ENCODE measurements at regions not wholly inside any gene's neighbourhood (a gene's known extent, or its start where the extent isn't known, plus 50 kb on each side); places are given as distances from the start of the nearest gene placed in this dataset.
"Not testable (repeated sequence)": the region's sequence is repeated elsewhere in the genome, so short reads cannot be mapped to it uniquely, and the experiment has no call there.

GRCh38 chr22:48410536-48410935 lies 1417.1 kb downstream of the BRD1 start:
- Histone ChIP-seq H3K27me3 (ENCODE audit: insufficient read depth, low read length) (no peaks in the 10 kb centered on the region), H3K4me1 (ENCODE audit: insufficient read depth, low read length) (no peaks in the 10 kb centered on the region), H3K4me3 (ENCODE audit: low read length) (no peak overlapping the region), H3K9me3 (ENCODE audit: low read depth, low read length) (no peaks in the 10 kb centered on the region)

GRCh38 chr22:48407256-48407955 lies 1420.3 kb downstream of the BRD1 start:
- Histone ChIP-seq H3K9me3 (ENCODE audit: low read depth, low read length) (no peaks in the 10 kb centered on the region), H3K27me3 (ENCODE audit: insufficient read depth, low read length) (no peaks in the 10 kb centered on the region), H3K4me3 (ENCODE audit: low read length) (no peak overlapping the region), H3K4me1 (ENCODE audit: insufficient read depth, low read length) (no peaks in the 10 kb centered on the region)

- Histone ChIP-seq H3K4me1 (ENCODE audit: insufficient read depth, low read length) (no peaks in the 10 kb centered on the region), H3K9me3 (ENCODE audit: low read depth, low read length) (no peaks in the 10 kb centered on the region), H3K27me3 (ENCODE audit: insufficient read depth, low read length) (no peaks in the 10 kb centered on the region), H3K4me3 (ENCODE audit: low read length) (no peak overlapping the region)
Measured at GRCh38 chr22:48406161-48406560, 1421.5 kb downstream of the BRD1 start.

- Histone ChIP-seq H3K4me3 (ENCODE audit: low read length) (no peak overlapping the region), H3K9me3 (ENCODE audit: low read depth, low read length) (no peaks in the 10 kb centered on the region), H3K27me3 (ENCODE audit: insufficient read depth, low read length) (no peaks in the 10 kb centered on the region), H3K4me1 (ENCODE audit: insufficient read depth, low read length) (no peaks in the 10 kb centered on the region)
Measured at GRCh38 chr22:48405741-48406140, 1421.9 kb downstream of the BRD1 start.

GRCh38 chr22:48404801-48405447 lies 1422.7 kb downstream of the BRD1 start:
- Histone ChIP-seq H3K4me3 (ENCODE audit: low read length) (no peak overlapping the region), H3K27me3 (ENCODE audit: insufficient read depth, low read length) (no peaks in the 10 kb centered on the region), H3K4me1 (ENCODE audit: insufficient read depth, low read length) (no peaks in the 10 kb centered on the region), H3K9me3 (ENCODE audit: low read depth, low read length) (no peaks in the 10 kb centered on the region)

- Histone ChIP-seq H3K4me1 (ENCODE audit: insufficient read depth, low read length) (no peaks in the 10 kb centered on the region), H3K27me3 (ENCODE audit: insufficient read depth, low read length) (no peaks in the 10 kb centered on the region)
Measured at GRCh38 chr22:48403521-48404403, 1423.9 kb downstream of the BRD1 start.

GRCh38 chr22:48402591-48403031 lies 1425.1 kb downstream of the BRD1 start:
- no peak overlapping the region for H3K4me3 ChIP-seq (ENCODE audit: low read length)
- H3K9me3 ChIP-seq (ENCODE audit: low read depth, low read length) = no peaks in the 10 kb centered on the region
- no peaks in the 10 kb centered on the region for H3K4me1 ChIP-seq (ENCODE audit: insufficient read depth, low read length)
- no peaks in the 10 kb centered on the region for H3K27me3 ChIP-seq (ENCODE audit: insufficient read depth, low read length)

More at GRCh38 chr22:48403521-48404403, 1423.9 kb downstream of the BRD1 start:
- Histone ChIP-seq H3K4me3 (ENCODE audit: low read length) (no peak overlapping the region), H3K9me3 (ENCODE audit: low read depth, low read length) (no peaks in the 10 kb centered on the region)

DNA sequence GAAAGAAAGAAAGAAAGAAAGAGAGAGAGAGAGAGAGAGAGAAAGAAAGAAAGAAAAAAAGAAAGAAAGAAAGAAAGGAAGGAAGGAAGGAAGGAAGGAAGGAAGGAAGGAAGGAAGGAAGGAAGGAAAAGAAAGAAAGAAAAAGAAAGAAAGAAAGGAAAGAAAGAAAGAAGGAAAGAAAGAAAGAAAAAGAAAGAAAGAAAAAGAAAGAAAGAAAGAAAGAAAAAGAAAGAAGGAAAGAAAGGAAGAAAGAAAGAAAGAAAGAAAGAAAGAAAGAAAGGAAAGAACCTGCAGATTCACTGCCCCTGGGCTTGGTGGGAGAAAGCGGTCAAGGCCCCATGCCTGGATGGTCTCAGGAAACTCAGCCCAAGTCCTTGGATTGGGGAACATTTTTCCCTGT lies 1426.2 kb downstream of the BRD1 start:
- not testable (repeated sequence) for H3K27me3 ChIP-seq (ENCODE audit: insufficient read depth, low read length); H3K4me1 ChIP-seq (ENCODE audit: insufficient read depth, low read length); H3K4me3 ChIP-seq (ENCODE audit: low read length)

GRCh38 chr22:48398181-48398905 lies 1429.3 kb downstream of the BRD1 start:
- Histone ChIP-seq H3K4me3 (ENCODE audit: low read length) (no peak overlapping the region), H3K4me1 (ENCODE audit: insufficient read depth, low read length) (no peaks in the 10 kb centered on the region), H3K9me3 (ENCODE audit: low read depth, low read length) (no peaks in the 10 kb centered on the region), H3K27me3 (ENCODE audit: insufficient read depth, low read length) (no peaks in the 10 kb centered on the region)

More for the DNA sequence above, 1426.2 kb downstream of the BRD1 start:
- H3K9me3 ChIP-seq (ENCODE audit: low read depth, low read length) = not testable (repeated sequence)

GRCh38 chr22:48397531-48398180 lies 1430.0 kb downstream of the BRD1 start:
- H3K27me3 ChIP-seq (ENCODE audit: insufficient read depth, low read length) = no peaks in the 10 kb centered on the region
- H3K4me1 ChIP-seq (ENCODE audit: insufficient read depth, low read length) = no peaks in the 10 kb centered on the region
- H3K4me3 ChIP-seq (ENCODE audit: low read length) = no peak overlapping the region
- no peaks in the 10 kb centered on the region for H3K9me3 ChIP-seq (ENCODE audit: low read depth, low read length)

GRCh38 chr22:48396785-48397530 lies 1430.7 kb downstream of the BRD1 start:
- Histone ChIP-seq H3K4me3 (ENCODE audit: low read length) (no peak overlapping the region), H3K27me3 (ENCODE audit: insufficient read depth, low read length) (no peaks in the 10 kb centered on the region), H3K9me3 (ENCODE audit: low read depth, low read length) (no peaks in the 10 kb centered on the region), H3K4me1 (ENCODE audit: insufficient read depth, low read length) (no peaks in the 10 kb centered on the region)

- Histone ChIP-seq H3K27me3 (ENCODE audit: insufficient read depth, low read length) (no peaks in the 10 kb centered on the region), H3K4me1 (ENCODE audit: insufficient read depth, low read length) (no peaks in the 10 kb centered on the region), H3K4me3 (ENCODE audit: low read length) (no peak overlapping the region), H3K9me3 (ENCODE audit: low read depth, low read length) (no peaks in the 10 kb centered on the region)
Measured at GRCh38 chr22:48396091-48396784, 1431.4 kb downstream of the BRD1 start.

- no peak overlapping the region for H3K4me3 ChIP-seq (ENCODE audit: low read length)
- no peaks in the 10 kb centered on the region for H3K27me3 ChIP-seq (ENCODE audit: insufficient read depth, low read length)
- no peaks in the 10 kb centered on the region for H3K4me1 ChIP-seq (ENCODE audit: insufficient read depth, low read length)
- H3K9me3 ChIP-seq (ENCODE audit: low read depth, low read length) = no peaks in the 10 kb centered on the region
Measured at GRCh38 chr22:48395201-48395600, 1432.5 kb downstream of the BRD1 start.

All from mononuclear cell (primary cell).